HG02759 (cell line): ENCODE measurements at regions not wholly inside any gene's neighbourhood (a gene's known extent, or its start where the extent isn't known, plus 50 kb on each side); places are given as distances from the start of the nearest gene placed in this dataset.

Experiments used
- ATAC-seq: cut with Tn5 transposase; IDR thresholded peaks from one replicate; pipeline ENCODE4 v1.9.1; 2021; ENCODE audit warnings: mild to moderate bottlenecking, moderate library complexity; ENCODE audit not compliant: unreplicated experiment

GRCh38 chr12:66848967-66849366 is 170.1 kb upstream of the GRIP1 start:
- ATAC-seq, result no peak

GRCh38 chr12:66851134-66851533 is 172.3 kb upstream of the GRIP1 start:
- no peak for ATAC-seq

- no peak for ATAC-seq
Measured at GRCh38 chr12:66852091-66852490, 173.2 kb upstream of the GRIP1 start.

- ATAC-seq, result no peak
Measured at GRCh38 chr12:66852765-66853164, 173.9 kb upstream of the GRIP1 start.

- no peak for ATAC-seq
Measured at GRCh38 chr12:66859751-66860440, 181.0 kb upstream of the GRIP1 start.

- no peak for ATAC-seq
Measured at GRCh38 chr12:66860752-66861750, 182.2 kb upstream of the GRIP1 start.

GRCh38 chr12:66862356-66862985 is 183.6 kb upstream of the GRIP1 start:
- no peak for ATAC-seq

- ATAC-seq, result no peak
Measured at GRCh38 chr12:66863276-66863675, 184.4 kb upstream of the GRIP1 start.

- ATAC-seq, result no peak
Measured at GRCh38 chr12:66877925-66878324, 199.0 kb upstream of the GRIP1 start.

- ATAC-seq, result no peak
Measured at GRCh38 chr12:66879409-66879808, 200.5 kb upstream of the GRIP1 start.

GRCh38 chr12:66881386-66881785 is 202.5 kb upstream of the GRIP1 start:
- ATAC-seq, result no peak

- ATAC-seq, result no peak
Measured at GRCh38 chr12:66884091-66884490, 205.2 kb upstream of the GRIP1 start.

GRCh38 chr12:66885115-66885875 is 206.4 kb upstream of the GRIP1 start:
- ATAC-seq, result no peak

- ATAC-seq, result no peak
Measured at GRCh38 chr12:66896797-66897196, 217.9 kb upstream of the GRIP1 start.

- no peak for ATAC-seq
Measured at GRCh38 chr12:66898700-66899469, 220.0 kb upstream of the GRIP1 start.

GRCh38 chr12:66899588-66899987 is 220.7 kb upstream of the GRIP1 start:
- ATAC-seq, result no peak

- ATAC-seq, result no peak
Measured at GRCh38 chr12:66900616-66901015, 221.7 kb upstream of the GRIP1 start.

GRCh38 chr12:66901138-66901932 is 222.5 kb upstream of the GRIP1 start:
- ATAC-seq, result peak; percentile 91

- ATAC-seq, result no peak
Measured at GRCh38 chr12:66902020-66902419, 223.1 kb upstream of the GRIP1 start.
